HG02973 (cell line): ENCODE measurements at regions not wholly inside any gene's neighbourhood (a gene's known extent, or its start where the extent isn't known, plus 50 kb on each side); places are given as distances from the start of the nearest gene placed in this dataset.

Experiments
- ATAC-seq: cut with Tn5 transposase; IDR thresholded peaks from one replicate; pipeline ENCODE4 v1.9.1; 2021; ENCODE audit warnings: moderate library complexity; ENCODE audit not compliant: unreplicated experiment

- no peak for ATAC-seq
Observed at GRCh38 chr5:144886668-144887067, 716.0 kb downstream of the KCTD16 start.

GRCh38 chr5:144882739-144883283, 712.1 kb downstream of the KCTD16 start:
- ATAC-seq = no peak

GRCh38 chr5:144880513-144880912, 709.8 kb downstream of the KCTD16 start:
- no peak for ATAC-seq

- no peak for ATAC-seq
Observed at GRCh38 chr5:144876990-144877389, 706.3 kb downstream of the KCTD16 start.

GRCh38 chr5:144873076-144873475, 702.4 kb downstream of the KCTD16 start:
- ATAC-seq = no peak

- no peak for ATAC-seq
Observed at GRCh38 chr5:144864118-144864517, 693.4 kb downstream of the KCTD16 start.

- ATAC-seq = no peak
Observed at GRCh38 chr5:144857454-144857853, 686.8 kb downstream of the KCTD16 start.

GRCh38 chr5:144844086-144844485, 673.4 kb downstream of the KCTD16 start:
- ATAC-seq = no peak

GRCh38 chr5:144832416-144832815, 661.7 kb downstream of the KCTD16 start:
- no peak for ATAC-seq

- no peak for ATAC-seq
Observed at GRCh38 chr5:144831650-144832049, 661.0 kb downstream of the KCTD16 start.

DNA sequence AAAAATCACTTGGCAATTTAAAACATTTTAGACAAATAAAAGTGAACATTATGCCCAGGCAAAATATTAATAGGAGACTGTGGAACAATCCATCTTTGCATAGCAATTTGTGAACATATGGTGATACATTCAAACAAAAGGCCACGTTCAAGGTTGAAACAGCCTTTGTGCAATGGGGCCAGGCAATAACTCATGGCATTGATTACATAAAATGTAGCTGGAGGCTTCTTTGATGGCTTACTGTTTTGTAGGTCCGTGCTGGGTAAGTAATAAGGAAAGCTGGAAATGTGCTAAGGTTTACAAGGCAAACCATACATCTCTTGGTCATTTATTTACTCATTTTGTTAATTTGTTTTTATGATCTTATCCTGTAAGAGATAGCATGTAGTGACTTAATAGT, 651.8 kb downstream of the KCTD16 start:
- no peak for ATAC-seq

DNA sequence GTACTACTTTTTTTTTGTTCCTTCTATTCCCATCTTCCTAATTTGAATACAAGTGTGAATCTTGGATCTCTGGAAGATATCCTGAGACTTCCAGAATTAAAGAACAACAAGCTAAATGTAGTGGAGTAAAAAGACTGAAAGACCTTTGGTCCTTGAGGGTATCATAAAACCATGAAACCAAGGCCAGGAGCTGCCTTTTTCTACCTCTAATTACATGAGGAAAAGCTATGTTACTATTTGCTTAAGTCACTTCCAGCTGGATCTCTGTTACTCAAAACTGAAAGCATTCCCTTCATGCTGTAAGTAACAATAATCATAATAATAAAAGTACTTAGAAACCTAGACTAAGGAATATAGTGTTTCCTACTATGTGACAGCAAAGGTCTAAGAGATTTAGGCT, 649.6 kb downstream of the KCTD16 start:
- no peak for ATAC-seq

DNA sequence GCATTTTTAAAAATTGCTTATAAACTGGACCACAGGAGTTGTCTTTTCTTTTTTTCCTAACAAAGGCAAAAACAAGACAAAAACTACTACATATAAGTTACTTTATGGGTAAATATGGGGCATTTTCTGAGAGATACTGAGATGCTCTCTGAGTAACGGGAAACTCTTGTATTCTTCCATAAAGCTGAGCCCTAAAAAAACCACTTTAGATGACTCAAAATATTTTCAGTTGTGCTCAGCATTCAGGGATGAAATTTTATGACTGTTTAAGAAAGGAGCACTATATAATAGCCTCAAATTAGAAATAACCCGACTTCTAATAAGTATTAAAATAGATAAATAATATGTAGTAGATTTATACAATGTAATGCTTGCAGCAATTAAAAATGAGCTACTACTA, 644.5 kb downstream of the KCTD16 start:
- no peak for ATAC-seq

- no peak for ATAC-seq
Observed at GRCh38 chr5:144812763-144813162, 642.1 kb downstream of the KCTD16 start.

DNA sequence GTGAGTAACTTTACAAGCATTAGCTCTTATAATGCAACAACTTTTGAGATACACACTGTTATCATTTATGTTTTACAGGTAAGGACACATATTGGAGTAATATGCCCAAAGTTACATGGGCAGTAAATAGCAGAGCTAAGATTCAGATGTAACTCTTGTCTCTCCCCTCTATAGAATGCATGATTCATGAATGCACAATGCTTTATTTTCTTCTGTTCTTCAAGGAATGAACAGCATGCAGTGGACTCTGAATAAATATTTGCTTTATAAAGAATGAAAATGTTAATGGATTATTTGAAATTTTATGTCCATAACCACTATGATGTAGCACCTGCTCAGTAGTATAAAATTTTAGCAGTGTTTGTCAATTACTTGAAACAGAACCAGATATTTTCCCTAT, 629.5 kb downstream of the KCTD16 start:
- no peak for ATAC-seq

DNA sequence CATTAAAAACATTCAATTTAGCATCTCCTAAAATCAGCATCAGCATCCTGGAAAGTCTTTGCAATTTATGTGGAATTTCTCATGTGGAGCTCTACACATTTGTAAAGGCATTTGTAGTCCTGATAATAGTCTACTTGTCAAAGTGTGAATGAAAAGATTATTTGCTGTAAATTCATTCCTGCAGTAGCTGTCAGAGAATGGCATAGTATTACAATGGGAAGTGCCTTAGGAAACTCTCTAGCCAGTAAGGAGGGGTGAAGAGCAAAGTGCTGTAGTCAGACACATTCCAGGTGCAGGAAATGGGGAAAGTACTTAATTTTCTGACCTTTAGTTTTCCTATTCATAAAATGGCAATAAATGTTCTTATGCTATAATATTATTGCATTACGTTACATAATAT, 627.9 kb downstream of the KCTD16 start:
- ATAC-seq = no peak

DNA sequence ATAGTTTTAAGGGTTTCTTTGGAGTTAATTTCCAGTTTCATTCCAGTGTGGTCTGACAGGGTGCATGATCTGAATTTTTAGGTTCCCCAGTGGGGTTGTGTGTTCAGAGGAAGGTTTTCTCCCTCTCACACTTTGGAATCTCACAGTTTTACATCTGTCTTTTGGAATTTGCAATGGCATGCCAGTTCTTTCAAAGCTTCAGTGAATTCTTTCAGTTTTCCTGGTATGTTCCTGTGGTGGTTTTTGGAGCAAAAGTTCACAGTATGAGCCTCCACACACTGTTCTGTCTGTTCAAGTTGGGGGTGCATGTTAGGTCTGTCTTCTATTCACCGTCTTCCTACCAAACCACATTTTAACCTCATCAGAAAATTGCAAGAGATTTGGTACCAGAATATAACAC, 624.2 kb downstream of the KCTD16 start:
- ATAC-seq = no peak

- ATAC-seq = no peak
Observed at GRCh38 chr5:144788556-144788955, 617.9 kb downstream of the KCTD16 start.

DNA sequence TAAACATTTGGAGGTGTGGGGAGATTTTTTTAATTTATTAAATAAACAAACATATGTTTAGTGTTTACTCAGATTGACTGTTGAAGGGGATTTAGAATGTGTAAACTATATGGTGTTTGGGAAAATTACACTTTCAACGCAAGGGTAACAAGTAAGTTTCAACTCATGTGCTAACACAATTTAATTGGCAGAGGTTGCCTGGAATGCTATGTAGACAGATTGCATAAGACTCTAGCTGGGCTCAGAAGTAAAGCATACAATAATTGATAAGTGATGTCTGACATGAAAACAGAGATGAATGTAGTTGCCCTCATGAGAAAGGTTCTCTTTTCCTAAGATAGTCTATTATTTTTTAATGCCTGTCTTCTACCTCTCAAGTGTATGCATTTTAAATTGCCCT, 617.4 kb downstream of the KCTD16 start:
- no peak for ATAC-seq

DNA sequence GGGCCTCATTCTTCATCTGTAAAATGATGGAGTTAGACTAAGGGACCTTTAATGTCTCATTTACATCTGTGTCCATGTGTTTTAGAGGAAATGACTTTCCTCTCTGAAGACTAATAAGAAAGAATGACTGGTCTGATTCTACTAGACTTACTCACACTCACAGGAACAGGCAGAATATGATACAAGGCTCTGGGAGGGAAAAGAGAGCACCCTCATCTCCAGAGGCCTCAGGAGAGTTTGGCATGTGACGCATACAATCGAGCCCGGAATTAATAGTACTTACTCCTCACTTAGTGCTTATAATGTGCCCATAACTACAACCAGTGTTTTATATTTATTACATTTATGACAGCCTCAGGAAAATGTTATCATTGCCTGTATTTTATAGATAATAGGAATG, 608.7 kb downstream of the KCTD16 start:
- no peak for ATAC-seq

DNA sequence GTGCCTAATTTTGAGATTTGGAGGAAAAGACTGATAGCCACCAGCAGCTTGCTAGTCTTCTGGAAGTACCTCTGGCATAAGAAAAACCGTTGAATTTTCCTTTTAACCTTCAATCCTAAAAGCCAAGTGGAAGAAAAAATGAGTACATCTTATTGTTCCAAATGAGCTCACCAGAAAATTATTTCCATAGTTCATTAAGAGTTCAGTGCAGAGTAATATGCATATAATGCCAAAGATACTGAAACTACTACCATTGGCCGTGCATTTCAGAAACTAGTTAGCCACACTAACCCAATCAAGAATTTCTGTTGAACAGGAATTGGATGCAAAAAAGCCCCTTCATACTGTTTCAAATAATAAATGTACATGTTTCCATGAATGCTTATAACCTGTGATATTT, 607.9 kb downstream of the KCTD16 start:
- ATAC-seq = no peak

GRCh38 chr5:144774197-144774596, 603.5 kb downstream of the KCTD16 start:
- no peak for ATAC-seq

GRCh38 chr5:144773628-144774027, 603.0 kb downstream of the KCTD16 start:
- ATAC-seq = no peak

- no peak for ATAC-seq
Observed at GRCh38 chr5:144771802-144772201, 601.1 kb downstream of the KCTD16 start.
